Adrenal gland (tissue), 9 donors: ENCODE measurements at regions not wholly inside any gene's neighbourhood (a gene's known extent, or its start where the extent isn't known, plus 50 kb on each side); places are given as distances from the start of the nearest gene placed in this dataset.

Experiments
- DNase-seq, 7 donors: peaks; one replicate each; pipeline ENCODE4 v3.0.0-alpha.2; 2019 to 2020
- H3K27ac ChIP-seq, 5 donors: fragments of 200-600 bp; sonication (generic) in 4 of 5; 1 replicate in 3 of 5; 2 replicates in 2 of 5; pipeline versions ENCODE4 v1.5.1 to v1.8.0; 2016 to 2020; ENCODE audit warnings: mild to moderate bottlenecking in 1 of 5
- H3K27me3 ChIP-seq: fragments of 200-600 bp; 2 replicates; pipeline ENCODE4 v1.8.0; 2021
- H3K36me3 ChIP-seq, 2 donors: fragments of 200-600 bp; replicated peaks in 1 of 2; 1 replicate in 1 of 2; 2 replicates in 1 of 2; pipeline versions ENCODE4 v1.5.1 to v1.8.0; 2018 to 2022
- H3K4me1 ChIP-seq, 2 donors: fragments of 200-600 bp; replicated peaks in 1 of 2; 1 replicate in 1 of 2; 2 replicates in 1 of 2; pipeline versions ENCODE4 v1.5.1 to v1.8.0; 2018 to 2021
- H3K4me3 ChIP-seq, 4 donors: fragments of 200-600 bp; sonication (generic) in 3 of 4; one replicate each; pipeline ENCODE4 v1.5.1; 2016 to 2018
- H3K9me3 ChIP-seq, 3 donors: fragments of 200-600 bp; sonication (generic) in 1 of 3; replicated peaks in 1 of 3; 1 replicate in 2 of 3; 2 replicates in 1 of 3; pipeline versions ENCODE4 v1.5.1 to v1.8.0; 2016 to 2021
- POLR2A ChIP-seq, 2 donors: fragments of 450-650 bp; IDR thresholded peaks; one replicate each; pipeline ENCODE4 v1.6.1; 2017; ENCODE audit warnings: antibody characterized with exemption in 2 of 2, mild to moderate bottlenecking in 2 of 2, moderate library complexity in 1 of 2
- WGBS, 4 donors: extraction: QIAGEN DNeasy Blood & Tissue Kit in 2 of 4; methylation state at CpG; one replicate each; pipeline versions ENCODE4 v1.1.5 to v1.1.7; 2013 to 2017; 5-methylcytosine and 5-hydroxymethylcytosine counted together
- intact Hi-C, 2 donors: fragments of 100-400 bp; cut with DNase I; formaldehyde crosslinking; loops; one replicate each; pipeline versions ENCODE4 v1.14.1 to v1.15.0; 2022 to 2023
- TF ChIP-seq, protein P1 (sequence below), 6 experiments: fragments of 450-650 bp in 4 of 6; fragments of 200-600 bp in 2 of 6; sonication (generic) in 1 of 6; IDR thresholded peaks; 1 replicate in 5 of 6; 2 replicates in 1 of 6; pipeline versions ENCODE4 v1.5.1 to v1.8.0; 2016 to 2021; ENCODE audit warnings: antibody characterized with exemption in 6 of 6, mild to moderate bottlenecking in 2 of 6, moderate library complexity in 1 of 6
- donor health status: healthy with polysubstance abuse.
- donor health status: Bipolar disorder and iron deficiency.
- donor health status: DM: yes; HTN: yes; CAD: no.
- donor health status: DM: no; HTN: no; CAD: no.
- donor health status: DM: no; HTN: no; CAD: no.

DNA sequence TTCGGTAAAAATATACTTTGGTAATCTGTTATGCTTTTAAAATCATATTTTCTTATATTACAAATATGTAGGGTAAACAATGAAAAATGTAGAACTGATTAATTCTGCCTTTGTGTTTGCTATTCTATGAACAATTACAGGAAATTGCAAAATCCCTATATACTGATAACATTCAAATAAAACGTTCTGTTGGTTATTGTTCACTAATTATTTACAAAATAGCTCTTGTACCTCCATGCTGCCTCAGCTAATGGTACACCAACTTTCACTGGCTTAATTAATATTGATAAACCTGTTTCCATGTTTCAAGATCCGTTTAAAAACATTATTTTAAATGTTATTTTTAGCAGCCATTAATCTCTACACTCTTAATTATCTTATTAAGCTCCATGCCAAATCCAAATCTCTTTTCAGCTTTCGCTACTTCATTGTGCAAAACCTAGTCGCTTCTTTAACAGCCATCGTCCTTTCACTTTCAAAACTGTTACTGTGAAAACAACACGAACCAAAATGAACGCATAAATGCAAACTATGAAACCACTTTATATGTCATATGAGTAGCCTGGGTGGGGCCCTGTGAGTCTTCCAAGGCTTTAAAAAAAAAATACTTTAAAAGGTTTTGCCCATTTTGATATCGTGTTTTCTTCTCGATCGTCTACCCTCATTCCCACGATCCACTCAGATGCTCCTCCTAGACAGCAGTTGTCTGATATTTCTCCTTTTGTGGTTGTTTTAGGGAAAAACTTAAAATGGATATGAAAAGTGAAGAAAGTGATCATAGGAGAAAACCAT, 807.1 kb downstream of the USP25 start:
- Histone ChIP-seq H3K4me1 (peaks cover 20 to 21% of the 10 kb centered on the region in 2 donors), H3K9me3 (no peaks in the 10 kb centered on the region), H3K27ac (peak overlapping the region in 3 of 5 donors; percentile 75 to 85 (median 76)), H3K27me3 (no peaks in the 10 kb centered on the region), H3K4me3 (peak overlapping the region in 2 of 4 donors; percentile 17 to 51), H3K36me3 (no peaks in the 10 kb centered on the region)
- DNase-seq, result no peak
- 52 to 63% (median 57%) methylated on average over 12 of the region's 12 CpGs for WGBS, 4 donors
- no peak for TF ChIP-seq POLR2A (IDR thresholded peaks at IDR 0.05)
- TF ChIP-seq, protein P1, sequence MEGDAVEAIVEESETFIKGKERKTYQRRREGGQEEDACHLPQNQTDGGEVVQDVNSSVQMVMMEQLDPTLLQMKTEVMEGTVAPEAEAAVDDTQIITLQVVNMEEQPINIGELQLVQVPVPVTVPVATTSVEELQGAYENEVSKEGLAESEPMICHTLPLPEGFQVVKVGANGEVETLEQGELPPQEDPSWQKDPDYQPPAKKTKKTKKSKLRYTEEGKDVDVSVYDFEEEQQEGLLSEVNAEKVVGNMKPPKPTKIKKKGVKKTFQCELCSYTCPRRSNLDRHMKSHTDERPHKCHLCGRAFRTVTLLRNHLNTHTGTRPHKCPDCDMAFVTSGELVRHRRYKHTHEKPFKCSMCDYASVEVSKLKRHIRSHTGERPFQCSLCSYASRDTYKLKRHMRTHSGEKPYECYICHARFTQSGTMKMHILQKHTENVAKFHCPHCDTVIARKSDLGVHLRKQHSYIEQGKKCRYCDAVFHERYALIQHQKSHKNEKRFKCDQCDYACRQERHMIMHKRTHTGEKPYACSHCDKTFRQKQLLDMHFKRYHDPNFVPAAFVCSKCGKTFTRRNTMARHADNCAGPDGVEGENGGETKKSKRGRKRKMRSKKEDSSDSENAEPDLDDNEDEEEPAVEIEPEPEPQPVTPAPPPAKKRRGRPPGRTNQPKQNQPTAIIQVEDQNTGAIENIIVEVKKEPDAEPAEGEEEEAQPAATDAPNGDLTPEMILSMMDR (IDR thresholded peaks at IDR 0.05), result no peak
- intact Hi-C loops, result no loop called here

DNA sequence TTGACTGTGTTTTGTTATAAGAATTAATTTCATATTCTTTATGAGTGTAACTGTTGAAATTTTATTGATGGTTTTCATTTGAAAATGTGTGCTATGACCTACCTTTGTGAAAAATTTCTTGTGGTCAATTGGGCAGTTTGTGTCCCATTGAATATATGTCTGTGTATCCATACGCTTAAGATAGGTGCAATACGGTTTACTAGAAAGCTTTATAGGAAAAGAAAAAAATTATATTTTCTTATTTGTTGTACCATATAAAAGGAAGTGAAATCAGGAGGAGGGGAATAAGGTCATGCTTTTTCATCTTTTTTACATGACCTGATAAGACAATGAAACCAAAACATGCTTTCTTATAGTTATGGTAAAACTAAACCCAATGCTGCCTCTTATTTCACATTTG, 807.7 kb downstream of the USP25 start:
- intact Hi-C loops, result no loop called here
- WGBS, 4 donors, result 66 to 78% (median 72%) methylated on average over 2 of the region's 2 CpGs
- peaks cover 17% of the 10 kb centered on the region in 2 donors for H3K4me1 ChIP-seq
- no peaks in the 10 kb centered on the region for H3K36me3 ChIP-seq
- no peaks in the 10 kb centered on the region for H3K27me3 ChIP-seq
- H3K4me3 ChIP-seq, result peak overlapping the region in 1 of 4 donors; percentile 51
- no peaks in the 10 kb centered on the region for H3K9me3 ChIP-seq
- no peak for TF ChIP-seq POLR2A (IDR thresholded peaks at IDR 0.05)
- TF ChIP-seq, protein P1 (IDR thresholded peaks at IDR 0.05), result no peak
- DNase-seq, result no peak
- H3K27ac ChIP-seq, result peak overlapping the region in 3 of 5 donors; percentile 75 to 85 (median 76)

DNA sequence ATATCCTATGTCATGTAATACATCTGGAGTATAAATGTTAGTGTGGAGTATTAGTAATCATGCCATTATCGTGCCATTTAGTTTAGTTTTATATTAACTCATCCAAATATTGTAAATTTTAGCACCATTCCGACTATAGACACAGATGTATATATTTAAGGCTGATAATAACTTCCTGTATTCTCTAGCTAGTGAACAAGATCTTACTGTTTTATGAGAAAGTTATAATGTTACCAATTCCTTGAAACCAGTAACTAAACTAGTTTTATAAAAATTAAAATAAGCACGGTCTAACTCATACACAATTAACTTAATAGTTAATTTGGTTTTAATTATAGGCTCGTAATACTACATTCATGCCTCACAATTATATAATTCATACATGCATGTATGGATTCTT, 808.6 kb downstream of the USP25 start:
- intact Hi-C loops, result no loop called here
- TF ChIP-seq, protein P1 (IDR thresholded peaks at IDR 0.05), result no peak
- no peak for TF ChIP-seq POLR2A (IDR thresholded peaks at IDR 0.05)
- no peak for DNase-seq
- Histone ChIP-seq H3K4me1 (peaks cover 8% of the 10 kb centered on the region in 2 donors), H3K27me3 (no peaks in the 10 kb centered on the region), H3K36me3 (no peaks in the 10 kb centered on the region), H3K27ac (peak overlapping the region in 2 of 5 donors; percentile 35 to 85), H3K9me3 (no peaks in the 10 kb centered on the region), H3K4me3 (peak overlapping the region in 1 of 4 donors; percentile 51)
- 78 to 90% (median 83%) methylated on average over 4 of the region's 4 CpGs for WGBS, 4 donors

DNA sequence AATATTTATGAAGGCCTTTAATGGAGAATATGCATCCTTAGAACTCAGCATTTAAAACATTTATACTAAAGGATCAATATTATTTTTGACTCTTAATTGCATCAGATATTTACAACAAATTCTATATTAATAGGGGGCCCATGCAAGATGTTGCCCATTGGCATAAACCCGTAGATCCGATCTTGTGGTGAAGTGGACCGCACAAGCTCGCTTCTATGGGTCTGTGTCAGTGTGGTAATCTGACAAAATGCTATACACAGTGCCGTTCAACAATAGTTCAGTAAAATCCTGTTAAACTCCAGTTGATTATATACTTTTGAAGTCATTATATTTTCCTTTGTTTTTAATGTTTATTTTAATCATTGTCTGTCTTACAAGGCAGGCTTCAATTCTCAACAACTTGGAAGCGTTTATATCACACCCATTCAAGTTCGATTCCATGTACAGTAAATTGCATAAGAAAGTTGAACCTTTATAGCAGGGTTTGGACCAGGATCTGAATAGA, 809.2 kb downstream of the USP25 start:
- no peaks in the 10 kb centered on the region for H3K36me3 ChIP-seq
- no peak for DNase-seq
- 82 to 97% (median 90%) methylated on average over 7 of the region's 7 CpGs for WGBS, 4 donors
- H3K9me3 ChIP-seq, result no peaks in the 10 kb centered on the region
- peaks cover 2% of the 10 kb centered on the region in 2 donors for H3K4me1 ChIP-seq
- H3K27me3 ChIP-seq, result no peaks in the 10 kb centered on the region
- intact Hi-C loops, result no loop called here
- no peak overlapping the region for H3K27ac ChIP-seq
- TF ChIP-seq, protein P1 (IDR thresholded peaks at IDR 0.05), result no peak
- TF ChIP-seq POLR2A (IDR thresholded peaks at IDR 0.05), result no peak
- peak overlapping the region in 1 of 4 donors; percentile 51 for H3K4me3 ChIP-seq
